ENCODE measurements at regions not wholly inside any gene's neighbourhood (a gene's known extent, or its start where the extent isn't known, plus 50 kb on each side); places are given as distances from the start of the nearest gene placed in this dataset.
A peak's percentile ranks its signal among the peaks of the same experiment; 100 is the strongest.

DNA sequence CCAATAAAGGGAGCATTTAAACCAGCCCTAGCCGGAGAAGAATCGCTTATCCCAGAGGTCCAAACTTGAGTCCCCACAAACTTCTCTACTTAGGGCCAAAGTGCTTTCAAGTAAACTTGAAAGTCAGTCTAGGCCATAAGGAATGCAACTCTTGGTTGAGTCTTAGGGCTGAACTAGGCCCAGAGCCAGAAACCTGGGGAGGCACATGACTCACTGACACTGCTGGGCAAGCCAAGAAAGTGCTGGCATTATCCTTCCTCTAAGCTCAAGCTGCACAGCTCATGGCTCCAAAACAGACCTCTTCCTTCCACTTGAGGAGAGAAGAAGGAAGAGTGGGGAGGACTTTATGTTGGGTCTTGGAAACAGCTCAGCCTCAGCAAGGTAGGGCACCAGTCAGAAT lies 1257.3 kb upstream of the DIAPH2 start:
- DNase-seq (ENCODE audit: low read depth in 1 of 2, low spot score in 1 of 2) (no peak), FAIRE-seq (no peak), ATAC-seq (no peak)
- Histone ChIP-seq H3K4me1 (no peaks in the 10 kb centered on the region), H3K4me2 (no peak overlapping the region), H3K27ac (no peak overlapping the region), H3K9me3 (no peaks in the 10 kb centered on the region), H3K4me3 (no peak overlapping the region)
- ChIA-PET CTCF (no interaction called here), POLR2A (no interaction called here)
- 27% methylated on average over 2 of the region's 2 CpGs for WGBS (ENCODE audit: missing lambda C conversion rate)
- TF ChIP-seq ESRRA (IDR thresholded peaks at IDR 0.05; ENCODE audit: borderline replicate concordance, low read length): no peak
- TF ChIP-seq JUN (IDR thresholded peaks at IDR 0.05): no peak
- no peak for TF ChIP-seq CEBPB (IDR thresholded peaks at IDR 0.05)
- TF ChIP-seq NR3C1 (IDR thresholded peaks at IDR 0.05): no peak
- no peak for TF ChIP-seq NPAS2 (CRISPR knock-in tag; IDR thresholded peaks at IDR 0.05; ENCODE audit: borderline replicate concordance)
- TF ChIP-seq GATA3 (IDR thresholded peaks at IDR 0.05; ENCODE audit: borderline replicate concordance): no peak
- no peak for TF ChIP-seq ZFP36 (IDR thresholded peaks at IDR 0.05; ENCODE audit: borderline replicate concordance, partially characterized antibody)
- TF ChIP-seq ZSCAN20 (CRISPR knock-in tag; IDR thresholded peaks at IDR 0.05): no peak
- TF ChIP-seq E2F6 (IDR thresholded peaks at IDR 0.05; ENCODE audit: borderline replicate concordance, low read depth): no peak

GRCh38 chrX:95435198-95435597 lies 1249.4 kb upstream of the DIAPH2 start:
- DNase-seq (ENCODE audit: low read depth in 1 of 2, low spot score in 1 of 2) (peak in 1 of 2 experiments; percentile 1), ATAC-seq (no peak), FAIRE-seq (no peak)
- H3K9me3 ChIP-seq: no peaks in the 10 kb centered on the region
- H3K4me1 ChIP-seq: no peaks in the 10 kb centered on the region
- ChIA-PET POLR2A (no interaction called here), CTCF (no interaction called here)
- H3K4me2 ChIP-seq: no peak overlapping the region
- no peak overlapping the region for H3K4me3 ChIP-seq
- TF ChIP-seq RFX5 (IDR thresholded peaks at IDR 0.05) (no peak), POLR2A (IDR thresholded peaks at IDR 0.05; ENCODE audit: low read length) (no peak), ZFP36 (IDR thresholded peaks at IDR 0.05; ENCODE audit: borderline replicate concordance, partially characterized antibody) (no peak), SREBF2 (IDR thresholded peaks at IDR 0.05) (no peak), ZSCAN20 (CRISPR knock-in tag; IDR thresholded peaks at IDR 0.05) (no peak), FOSL2 (IDR thresholded peaks at IDR 0.05) (no peak), FOSL2 (CRISPR knock-in tag; IDR thresholded peaks at IDR 0.05) (no peak), BHLHE40 (IDR thresholded peaks at IDR 0.05; ENCODE audit: low read depth, low read length) (no peak)
- TF ChIP-seq, protein P1, sequence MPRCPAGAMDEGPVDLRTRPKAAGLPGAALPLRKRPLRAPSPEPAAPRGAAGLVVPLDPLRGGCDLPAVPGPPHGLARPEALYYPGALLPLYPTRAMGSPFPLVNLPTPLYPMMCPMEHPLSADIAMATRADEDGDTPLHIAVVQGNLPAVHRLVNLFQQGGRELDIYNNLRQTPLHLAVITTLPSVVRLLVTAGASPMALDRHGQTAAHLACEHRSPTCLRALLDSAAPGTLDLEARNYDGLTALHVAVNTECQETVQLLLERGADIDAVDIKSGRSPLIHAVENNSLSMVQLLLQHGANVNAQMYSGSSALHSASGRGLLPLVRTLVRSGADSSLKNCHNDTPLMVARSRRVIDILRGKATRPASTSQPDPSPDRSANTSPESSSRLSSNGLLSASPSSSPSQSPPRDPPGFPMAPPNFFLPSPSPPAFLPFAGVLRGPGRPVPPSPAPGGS (IDR thresholded peaks at IDR 0.05): no peak
- no peak overlapping the region for H3K27ac ChIP-seq

DNA sequence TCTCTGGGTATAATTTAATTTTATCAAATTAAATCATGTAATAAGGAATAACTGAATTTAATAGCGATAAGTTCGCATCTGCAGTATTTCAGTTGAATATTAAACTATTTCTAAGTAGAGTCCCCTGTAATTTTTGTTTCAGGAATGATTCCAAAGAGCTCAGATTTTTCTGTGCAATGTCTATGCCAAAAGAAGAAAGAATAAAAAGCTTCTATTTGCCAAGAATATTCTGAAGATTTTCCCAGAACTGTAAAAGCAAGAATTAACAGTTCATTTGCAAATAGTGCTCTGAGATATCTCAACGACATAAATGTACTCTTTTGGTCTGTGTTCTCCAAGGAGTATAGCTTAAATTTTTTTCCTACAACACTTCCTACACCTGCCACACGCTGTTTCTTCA lies 1242.8 kb upstream of the DIAPH2 start:
- no peak for ATAC-seq
- no peak for DNase-seq (ENCODE audit: low read depth in 1 of 2, low spot score in 1 of 2)
- ChIA-PET POLR2A (no interaction called here), CTCF (no interaction called here)
- Histone ChIP-seq H3K4me1 (no peaks in the 10 kb centered on the region), H3K9me3 (no peaks in the 10 kb centered on the region), H3K4me2 (no peak overlapping the region), H3K27ac (no peak overlapping the region), H3K4me3 (no peak overlapping the region)
- no peak for FAIRE-seq
- 3% methylated on average over 4 of the region's 4 CpGs for WGBS (ENCODE audit: missing lambda C conversion rate)
- TF ChIP-seq RFX5 (IDR thresholded peaks at IDR 0.05): no peak
- TF ChIP-seq HOXB13 (CRISPR knock-in tag; IDR thresholded peaks at IDR 0.05; ENCODE audit: low read depth): no peak
- TF ChIP-seq, protein P2, sequence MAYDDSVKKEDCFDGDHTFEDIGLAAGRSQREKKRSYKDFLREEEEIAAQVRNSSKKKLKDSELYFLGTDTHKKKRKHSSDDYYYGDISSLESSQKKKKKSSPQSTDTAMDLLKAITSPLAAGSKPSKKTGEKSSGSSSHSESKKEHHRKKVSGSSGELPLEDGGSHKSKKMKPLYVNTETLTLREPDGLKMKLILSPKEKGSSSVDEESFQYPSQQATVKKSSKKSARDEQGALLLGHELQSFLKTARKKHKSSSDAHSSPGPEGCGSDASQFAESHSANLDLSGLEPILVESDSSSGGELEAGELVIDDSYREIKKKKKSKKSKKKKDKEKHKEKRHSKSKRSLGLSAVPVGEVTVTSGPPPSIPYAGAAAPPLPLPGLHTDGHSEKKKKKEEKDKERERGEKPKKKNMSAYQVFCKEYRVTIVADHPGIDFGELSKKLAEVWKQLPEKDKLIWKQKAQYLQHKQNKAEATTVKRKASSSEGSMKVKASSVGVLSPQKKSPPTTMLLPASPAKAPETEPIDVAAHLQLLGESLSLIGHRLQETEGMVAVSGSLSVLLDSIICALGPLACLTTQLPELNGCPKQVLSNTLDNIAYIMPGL (CRISPR knock-in tag; IDR thresholded peaks at IDR 0.05; ENCODE audit: borderline replicate concordance): no peak
- no peak for TF ChIP-seq HOXA7 (CRISPR knock-in tag; IDR thresholded peaks at IDR 0.05)
- no peak for TF ChIP-seq FOSB (CRISPR knock-in tag; IDR thresholded peaks at IDR 0.05)
- no peak for TF ChIP-seq CBX2 (IDR thresholded peaks at IDR 0.05; ENCODE audit: borderline replicate concordance, low read depth)
- TF ChIP-seq TP53 (CRISPR knock-in tag; IDR thresholded peaks at IDR 0.05): no peak
- TF ChIP-seq POLR2AphosphoS2 (conservative IDR thresholded peaks at IDR 0.05; ENCODE audit: low read length): no peak
- TF ChIP-seq KDM1A (IDR thresholded peaks at IDR 0.05; ENCODE audit: low read depth): no peak
- no peak for TF ChIP-seq MAZ (IDR thresholded peaks at IDR 0.05; ENCODE audit: borderline replicate concordance, low read depth, low read length)
- TF ChIP-seq ESRRA (IDR thresholded peaks at IDR 0.05; ENCODE audit: borderline replicate concordance, low read length): no peak
- no peak for TF ChIP-seq EHF (CRISPR knock-in tag; IDR thresholded peaks at IDR 0.05)
- TF ChIP-seq CBX8 (IDR thresholded peaks at IDR 0.05): no peak
- TF ChIP-seq FOXS1 (CRISPR knock-in tag; IDR thresholded peaks at IDR 0.05): no peak
- no peak for TF ChIP-seq REST (IDR thresholded peaks at IDR 0.05)
- TF ChIP-seq HOXB5 (CRISPR knock-in tag; IDR thresholded peaks at IDR 0.05): no peak
- TF ChIP-seq, protein P3, sequence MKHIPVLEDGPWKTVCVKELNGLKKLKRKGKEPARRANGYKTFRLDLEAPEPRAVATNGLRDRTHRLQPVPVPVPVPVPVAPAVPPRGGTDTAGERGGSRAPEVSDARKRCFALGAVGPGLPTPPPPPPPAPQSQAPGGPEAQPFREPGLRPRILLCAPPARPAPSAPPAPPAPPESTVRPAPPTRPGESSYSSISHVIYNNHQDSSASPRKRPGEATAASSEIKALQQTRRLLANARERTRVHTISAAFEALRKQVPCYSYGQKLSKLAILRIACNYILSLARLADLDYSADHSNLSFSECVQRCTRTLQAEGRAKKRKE (CRISPR knock-in tag; IDR thresholded peaks at IDR 0.05; ENCODE audit: low read depth): no peak
